ENCODE measurements at regions not wholly inside any gene's neighbourhood (a gene's known extent, or its start where the extent isn't known, plus 50 kb on each side); places are given as distances from the start of the nearest gene placed in this dataset.

GRCh38 chr11:112856591-112856990 lies 104.6 kb upstream of the NCAM1 start:
- no peak overlapping the region for H3K4me3 ChIP-seq (ENCODE audit: low read depth, low read length)
- no peak for DNase-seq (ENCODE audit: low read depth, low spot score)
- no peaks in the 10 kb centered on the region for H3K27me3 ChIP-seq (ENCODE audit: control insufficient read depth, insufficient read depth, low read length)
- H3K27ac ChIP-seq (ENCODE audit: low read depth, low read length): no peak overlapping the region
- CTCF ChIA-PET: no interaction called here
- POLR2A ChIA-PET: no interaction called here
- H3K9me3 ChIP-seq (ENCODE audit: control insufficient read depth, insufficient read depth, low read length): no peaks in the 10 kb centered on the region; the same call in 1 of the 2 replicates
- no peak for TF ChIP-seq CTCF (IDR thresholded peaks at IDR 0.05; ENCODE audit: low read depth, low read length)

- Histone ChIP-seq H3K9me3 (ENCODE audit: control insufficient read depth, insufficient read depth, low read length) (no peaks in the 10 kb centered on the region; the same call in 1 of the 2 replicates), H3K27ac (ENCODE audit: low read depth, low read length) (no peak overlapping the region), H3K4me3 (ENCODE audit: low read depth, low read length) (no peak overlapping the region), H3K27me3 (ENCODE audit: control insufficient read depth, insufficient read depth, low read length) (no peaks in the 10 kb centered on the region)
- ChIA-PET POLR2A (no interaction called here), CTCF (interaction anchor here (0.7 kb wide), 1 partner anchor 258 kb away, joined by 5 read pairs; no protein-coding TSS in a partner anchor)
- TF ChIP-seq CTCF (IDR thresholded peaks at IDR 0.05; ENCODE audit: low read depth, low read length): no peak
- DNase-seq (ENCODE audit: low read depth, low spot score): no peak
These were observed 102.8 kb upstream of the NCAM1 start for GRCh38 chr11:112858289-112859023.

GRCh38 chr11:112859787-112860186 lies 101.4 kb upstream of the NCAM1 start:
- CTCF ChIA-PET: no interaction called here
- H3K27ac ChIP-seq (ENCODE audit: low read depth, low read length): no peak overlapping the region
- no peak for TF ChIP-seq CTCF (IDR thresholded peaks at IDR 0.05; ENCODE audit: low read depth, low read length)

GRCh38 chr11:112861356-112861755 lies 99.9 kb upstream of the NCAM1 start:
- CTCF ChIA-PET: no interaction called here

More at GRCh38 chr11:112859787-112860186, 101.4 kb upstream of the NCAM1 start:
- Histone ChIP-seq H3K4me3 (ENCODE audit: low read depth, low read length) (no peak overlapping the region), H3K9me3 (ENCODE audit: control insufficient read depth, insufficient read depth, low read length) (no peaks in the 10 kb centered on the region; the same call in 1 of the 2 replicates), H3K27me3 (ENCODE audit: control insufficient read depth, insufficient read depth, low read length) (no peaks in the 10 kb centered on the region)
- POLR2A ChIA-PET: no interaction called here
- DNase-seq (ENCODE audit: low read depth, low spot score): no peak

More at GRCh38 chr11:112861356-112861755, 99.9 kb upstream of the NCAM1 start:
- DNase-seq (ENCODE audit: low read depth, low spot score): no peak
- no peak overlapping the region for H3K27ac ChIP-seq (ENCODE audit: low read depth, low read length)
- H3K27me3 ChIP-seq (ENCODE audit: control insufficient read depth, insufficient read depth, low read length): no peaks in the 10 kb centered on the region
- no peak overlapping the region for H3K4me3 ChIP-seq (ENCODE audit: low read depth, low read length)
- TF ChIP-seq CTCF (IDR thresholded peaks at IDR 0.05; ENCODE audit: low read depth, low read length): no peak
- POLR2A ChIA-PET: no interaction called here
- no peaks in the 10 kb centered on the region; the same call in 1 of the 2 replicates for H3K9me3 ChIP-seq (ENCODE audit: control insufficient read depth, insufficient read depth, low read length)

All from AG04450 (cell line).